Common myeloid progenitor, CD34-positive (primary cell): ENCODE measurements at regions not wholly inside any gene's neighbourhood (a gene's known extent, or its start where the extent isn't known, plus 50 kb on each side); places are given as distances from the start of the nearest gene placed in this dataset.

Experiments used
- CTCF ChIA-PET: fragments of 350-600 bp; sonication (Branson Sonifier 250); formaldehyde crosslinking; loops from one replicate; lab custom pipeline; 2021; ENCODE audit warnings: antibody characterized with exemption; lab: Charles Lee
- POLR2A ChIA-PET: fragments of 350-600 bp; sonication (Branson Sonifier 250); formaldehyde crosslinking; loops from one replicate; lab custom pipeline; 2021; ENCODE audit warnings: antibody characterized with exemption; lab: Charles Lee
- DNase-seq, 3 donors: peaks; one replicate each; pipeline versions ENCODE4 v3.0.0 to v3.0.0-alpha.2; 2013
- H3K27ac ChIP-seq, 2 experiments: 1 replicate in 1 of 2; 2 replicates in 1 of 2; pipeline ENCODE4 v1.7.0; 2013; ENCODE audit warnings: inconsistent platforms in 2 of 2, low read length in 2 of 2, mild to moderate bottlenecking in 2 of 2, low read depth in 1 of 2, moderate library complexity in 1 of 2; ENCODE audit not compliant: severe bottlenecking in 2 of 2, insufficient read depth in 1 of 2, poor library complexity in 1 of 2
- H3K27me3 ChIP-seq, 5 experiments: replicated peaks in 2 of 5; 1 replicate in 3 of 5; 2 replicates in 2 of 5; pipeline versions ENCODE4 v1.6.1 to v1.7.0; 2013; ENCODE audit warnings: low read length in 4 of 5, mild to moderate bottlenecking in 2 of 5, moderate library complexity in 2 of 5, inconsistent platforms in 1 of 5; ENCODE audit not compliant: insufficient read depth in 5 of 5, control insufficient read depth in 4 of 5
- H3K36me3 ChIP-seq, 4 experiments: 1 replicate in 2 of 4; 2 replicates in 2 of 4; pipeline versions ENCODE4 v1.6.1 to v1.7.0; 2013; ENCODE audit warnings: low read length in 3 of 4, control low read depth in 1 of 4, mild to moderate bottlenecking in 1 of 4; ENCODE audit not compliant: control insufficient read depth in 4 of 4, insufficient read depth in 4 of 4
- H3K4me1 ChIP-seq, 4 experiments: 1 replicate in 3 of 4; 2 replicates in 1 of 4; pipeline versions ENCODE4 v1.6.1 to v1.7.1; 2013; ENCODE audit warnings: low read length in 3 of 4, mild to moderate bottlenecking in 3 of 4, control low read depth in 1 of 4, inconsistent platforms in 1 of 4, moderate library complexity in 1 of 4; ENCODE audit not compliant: control insufficient read depth in 4 of 4, insufficient read depth in 4 of 4; ENCODE audit errors: control extremely low read depth in 1 of 4
- H3K4me3 ChIP-seq, 7 experiments: 1 replicate in 4 of 7; 2 replicates in 3 of 7; pipeline versions ENCODE4 v1.5.1 to v1.7.0; 2013; ENCODE audit warnings: mild to moderate bottlenecking in 7 of 7, low read length in 6 of 7, moderate library complexity in 6 of 7, inconsistent platforms in 2 of 7, low read depth in 2 of 7, control low read depth in 1 of 7; ENCODE audit not compliant: insufficient read depth in 4 of 7, control insufficient read depth in 1 of 7; ENCODE audit errors: extremely low read depth in 1 of 7
- H3K9me3 ChIP-seq, 5 experiments: 1 replicate in 4 of 5; 2 replicates in 1 of 5; pipeline versions ENCODE4 v1.6.1 to v1.7.1; 2013; ENCODE audit warnings: low read length in 4 of 5, mild to moderate bottlenecking in 2 of 5, inconsistent platforms in 1 of 5, low read depth in 1 of 5, moderate library complexity in 1 of 5; ENCODE audit not compliant: control insufficient read depth in 4 of 5, insufficient read depth in 2 of 5; ENCODE audit errors: control extremely low read depth in 1 of 5
- WGBS: methylation state at CpG from one replicate; pipeline ENCODE4 v1.1.5; 2013; ENCODE audit not compliant: insufficient coverage; 5-methylcytosine and 5-hydroxymethylcytosine counted together

- 100% methylated on average over 1 of the region's 2 CpGs for WGBS
- Histone ChIP-seq H3K36me3 (no peaks in the 10 kb centered on the region), H3K4me1 (no peaks in the 10 kb centered on the region), H3K27me3 (peaks cover 0 to 3% (median 0%) of the 10 kb centered on the region in 5 experiments), H3K4me3 (no peak overlapping the region), H3K27ac (no peak overlapping the region), H3K9me3 (peaks cover 0 to 16% (median 7%) of the 10 kb centered on the region in 5 experiments)
- DNase-seq, result no peak
- CTCF ChIA-PET, result no interaction called here
- POLR2A ChIA-PET, result no interaction called here
Observed at GRCh38 chr19:31840371-31840770, 491.1 kb upstream of the TSHZ3 start.

GRCh38 chr19:31841755-31842154 is 492.5 kb upstream of the TSHZ3 start:
- WGBS, result no CpG with 5 or more reads among the region's 1 CpG
- ChIA-PET POLR2A (no interaction called here), CTCF (no interaction called here)
- H3K4me1 ChIP-seq, result no peaks in the 10 kb centered on the region
- H3K27me3 ChIP-seq, result peaks cover 0 to 3% (median 0%) of the 10 kb centered on the region in 5 experiments
- no peak overlapping the region for H3K4me3 ChIP-seq
- H3K27ac ChIP-seq, result no peak overlapping the region
- H3K9me3 ChIP-seq, result peaks cover 0 to 16% (median 7%) of the 10 kb centered on the region in 5 experiments
- H3K36me3 ChIP-seq, result no peaks in the 10 kb centered on the region
- DNase-seq, result no peak

GRCh38 chr19:31863122-31863521 is 482.3 kb upstream of the ZNF507 start:
- Histone ChIP-seq H3K36me3 (no peaks in the 10 kb centered on the region), H3K9me3 (peaks cover 3 to 29% (median 4%) of the 10 kb centered on the region in 5 experiments), H3K27me3 (no peaks in the 10 kb centered on the region), H3K27ac (no peak overlapping the region), H3K4me3 (no peak overlapping the region), H3K4me1 (no peaks in the 10 kb centered on the region)
- CTCF ChIA-PET, result no interaction called here
- DNase-seq, result peak in 2 of 3 donors; percentile 13 to 16
- no CpG with 5 or more reads among the region's 3 CpGs for WGBS
- POLR2A ChIA-PET, result no interaction called here

- WGBS, result 100% methylated on average over 4 of the region's 4 CpGs
Observed at GRCh38 chr19:31874313-31874712, 471.1 kb upstream of the ZNF507 start.

GRCh38 chr19:31875591-31875990 is 469.8 kb upstream of the ZNF507 start:
- no peak for DNase-seq
- Histone ChIP-seq H3K4me1 (no peaks in the 10 kb centered on the region), H3K9me3 (no peaks in the 10 kb centered on the region), H3K27ac (no peak overlapping the region), H3K4me3 (no peak overlapping the region), H3K27me3 (no peaks in the 10 kb centered on the region), H3K36me3 (no peaks in the 10 kb centered on the region)
- CTCF ChIA-PET, result no interaction called here
- WGBS, result 98% methylated on average over 16 of the region's 16 CpGs
- POLR2A ChIA-PET, result no interaction called here

More at GRCh38 chr19:31874313-31874712, 471.1 kb upstream of the ZNF507 start:
- Histone ChIP-seq H3K27me3 (no peaks in the 10 kb centered on the region), H3K27ac (no peak overlapping the region), H3K36me3 (no peaks in the 10 kb centered on the region), H3K4me3 (no peak overlapping the region), H3K4me1 (no peaks in the 10 kb centered on the region), H3K9me3 (peaks cover 0 to 1% (median 0%) of the 10 kb centered on the region in 5 experiments)
- DNase-seq, result no peak
- CTCF ChIA-PET, result no interaction called here
- POLR2A ChIA-PET, result no interaction called here

GRCh38 chr19:31880283-31880682 is 465.1 kb upstream of the ZNF507 start:
- H3K4me1 ChIP-seq, result no peaks in the 10 kb centered on the region
- H3K9me3 ChIP-seq, result no peaks in the 10 kb centered on the region
- H3K27me3 ChIP-seq, result peaks cover 0 to 3% (median 0%) of the 10 kb centered on the region in 5 experiments
- ChIA-PET CTCF (no interaction called here), POLR2A (no interaction called here)
- H3K27ac ChIP-seq, result no peak overlapping the region
- WGBS, result 93% methylated on average over 2 of the region's 2 CpGs
- H3K4me3 ChIP-seq, result no peak overlapping the region
- no peak for DNase-seq
- H3K36me3 ChIP-seq, result no peaks in the 10 kb centered on the region

- ChIA-PET CTCF (interaction anchor here (0.7 kb wide), 1 partner anchor 358 kb away, joined by 3 read pairs; no protein-coding TSS in a partner anchor), POLR2A (no interaction called here)
- no peaks in the 10 kb centered on the region for H3K36me3 ChIP-seq
- no peak overlapping the region for H3K27ac ChIP-seq
- peaks cover 0 to 3% (median 0%) of the 10 kb centered on the region in 5 experiments for H3K27me3 ChIP-seq
- WGBS, result 87% methylated on average over 7 of the region's 7 CpGs
- H3K4me1 ChIP-seq, result no peaks in the 10 kb centered on the region
- no peaks in the 10 kb centered on the region for H3K9me3 ChIP-seq
- no peak overlapping the region for H3K4me3 ChIP-seq
- no peak for DNase-seq
Observed at GRCh38 chr19:31881988-31882387, 463.4 kb upstream of the ZNF507 start.
